Thoracic aorta (tissue), 2 donors: ENCODE measurements at regions not wholly inside any gene's neighbourhood (a gene's known extent, or its start where the extent isn't known, plus 50 kb on each side); places are given as distances from the start of the nearest gene placed in this dataset.
"Not testable (repeated sequence)": the region's sequence is repeated elsewhere in the genome, so short reads cannot be mapped to it uniquely, and the experiment has no call there.

Experiments
- ATAC-seq: fragments of 150-250 bp; one replicate; pipeline ENCODE4 v1.8.0; 2017; ENCODE audit warnings: low read depth; ENCODE audit not compliant: insufficient number of reproducible peaks, low FRiP score
- DNase-seq: peaks from one replicate; pipeline ENCODE4 v3.0.0-alpha.2; 2020; ENCODE audit warnings: low spot score
- H3K27ac ChIP-seq, 2 donors: fragments of 200-600 bp; sonication (generic); 1 replicate in 1 of 2; 2 replicates in 1 of 2; pipeline ENCODE4 v1.5.1; 2016; ENCODE audit warnings: mild to moderate bottlenecking in 2 of 2, moderate library complexity in 2 of 2
- H3K27me3 ChIP-seq: fragments of 200-600 bp; sonication (generic); replicated peaks from 2 replicates; pipeline ENCODE4 v1.6.0; 2016; ENCODE audit warnings: mild to moderate bottlenecking; ENCODE audit not compliant: insufficient read depth
- H3K36me3 ChIP-seq: fragments of 200-600 bp; sonication (generic); one replicate; pipeline ENCODE4 v1.5.1; 2016
- H3K4me1 ChIP-seq, 2 donors: fragments of 200-600 bp; sonication (generic); 1 replicate in 1 of 2; 2 replicates in 1 of 2; pipeline versions ENCODE4 v1.5.1 to v1.6.0; 2016; ENCODE audit warnings: low read depth in 2 of 2, mild to moderate bottlenecking in 1 of 2; ENCODE audit not compliant: control insufficient read depth in 1 of 2
- H3K4me3 ChIP-seq: fragments of 200-600 bp; sonication (generic); 2 replicates; pipeline ENCODE4 v1.5.1; 2016; ENCODE audit warnings: mild to moderate bottlenecking
- H3K9me3 ChIP-seq: fragments of 200-600 bp; sonication (generic); 2 replicates; pipeline ENCODE4 v1.5.1; 2016
- CTCF ChIP-seq: fragments of 200-600 bp; sonication (generic); IDR thresholded peaks from one replicate; pipeline ENCODE4 v1.5.1; 2019; ENCODE audit warnings: antibody characterized with exemption

- no peaks in the 10 kb centered on the region for H3K4me1 ChIP-seq
- H3K27ac ChIP-seq: no peak overlapping the region
- no peaks in the 10 kb centered on the region for H3K9me3 ChIP-seq
- H3K36me3 ChIP-seq: no peaks in the 10 kb centered on the region
- H3K4me3 ChIP-seq: no peak overlapping the region
- ATAC-seq: no peak
- TF ChIP-seq CTCF: no peak
- no peaks in the 10 kb centered on the region for H3K27me3 ChIP-seq
- no peak for DNase-seq
Measured at GRCh38 chr5:103391659-103392058, 133.1 kb downstream of the MACIR start.

GRCh38 chr5:103389846-103390245 is 131.3 kb downstream of the MACIR start:
- Histone ChIP-seq H3K4me3 (no peak overlapping the region), H3K27me3 (no peaks in the 10 kb centered on the region), H3K27ac (no peak overlapping the region), H3K36me3 (no peaks in the 10 kb centered on the region), H3K9me3 (no peaks in the 10 kb centered on the region), H3K4me1 (no peaks in the 10 kb centered on the region)
- DNase-seq (no peak), ATAC-seq (no peak)
- TF ChIP-seq CTCF: no peak

- Histone ChIP-seq H3K9me3 (no peaks in the 10 kb centered on the region), H3K36me3 (no peaks in the 10 kb centered on the region), H3K4me1 (no peaks in the 10 kb centered on the region), H3K27me3 (no peaks in the 10 kb centered on the region), H3K4me3 (no peak overlapping the region), H3K27ac (no peak overlapping the region)
- DNase-seq: no peak
- no peak for TF ChIP-seq CTCF
- ATAC-seq: no peak
Measured at GRCh38 chr5:103389357-103389756, 130.8 kb downstream of the MACIR start.

- DNase-seq (no peak), ATAC-seq (no peak)
- Histone ChIP-seq H3K27ac (no peak overlapping the region), H3K9me3 (no peaks in the 10 kb centered on the region), H3K4me3 (no peak overlapping the region), H3K27me3 (no peaks in the 10 kb centered on the region), H3K36me3 (no peaks in the 10 kb centered on the region), H3K4me1 (no peaks in the 10 kb centered on the region)
- no peak for TF ChIP-seq CTCF
Measured at GRCh38 chr5:103385722-103386121, 127.2 kb downstream of the MACIR start.

- not testable (repeated sequence) for H3K4me3 ChIP-seq, DNase-seq, H3K27me3 ChIP-seq, H3K27ac ChIP-seq, ATAC-seq, H3K36me3 ChIP-seq, H3K4me1 ChIP-seq, H3K9me3 ChIP-seq
Measured at GRCh38 chr5:103377638-103378037, 119.1 kb downstream of the MACIR start.

- TF ChIP-seq CTCF: no peak
- DNase-seq (no peak), ATAC-seq (no peak)
- Histone ChIP-seq H3K27ac (no peak overlapping the region), H3K27me3 (no peaks in the 10 kb centered on the region), H3K9me3 (no peaks in the 10 kb centered on the region), H3K36me3 (no peaks in the 10 kb centered on the region), H3K4me3 (no peak overlapping the region), H3K4me1 (no peaks in the 10 kb centered on the region)
Measured at GRCh38 chr5:103375863-103376591, 117.5 kb downstream of the MACIR start.
